IPS-18a (cell line): ENCODE measurements at regions not wholly inside any gene's neighbourhood (a gene's known extent, or its start where the extent isn't known, plus 50 kb on each side); places are given as distances from the start of the nearest gene placed in this dataset.
A peak's percentile ranks its signal among the peaks of the same experiment; 100 is the strongest.

Source experiments
- H3K27ac ChIP-seq: one replicate; pipeline ENCODE4 v1.5.1; 2013; ENCODE audit warnings: low read length
- H3K27me3 ChIP-seq: one replicate; pipeline ENCODE4 v1.6.1; 2013; ENCODE audit warnings: mild to moderate bottlenecking, low read length; ENCODE audit not compliant: control insufficient read depth, insufficient read depth
- H3K36me3 ChIP-seq: one replicate; pipeline ENCODE4 v1.6.1; 2013; ENCODE audit warnings: low read depth, low read length; ENCODE audit not compliant: control insufficient read depth
- H3K4me1 ChIP-seq: one replicate; pipeline ENCODE4 v1.6.1; 2013; ENCODE audit warnings: low read depth, low read length; ENCODE audit not compliant: control insufficient read depth
- H3K4me3 ChIP-seq: one replicate; pipeline ENCODE4 v1.5.1; 2013; ENCODE audit warnings: low read length
- H3K9ac ChIP-seq: one replicate; pipeline ENCODE4 v1.6.1; 2013; ENCODE audit warnings: mild to moderate bottlenecking, low read length, moderate library complexity
- H3K9me3 ChIP-seq: one replicate; pipeline ENCODE4 v1.6.1; 2013; ENCODE audit warnings: low read depth, low read length; ENCODE audit not compliant: control insufficient read depth

GRCh38 chr9:129356871-129357772, 179.1 kb upstream of the IER5L start:
- Histone ChIP-seq H3K4me1 (peaks cover 5% of the 10 kb centered on the region), H3K27me3 (no peaks in the 10 kb centered on the region), H3K27ac (no peak overlapping the region), H3K9me3 (no peaks in the 10 kb centered on the region), H3K36me3 (no peaks in the 10 kb centered on the region), H3K4me3 (no peak overlapping the region), H3K9ac (no peak overlapping the region)

GRCh38 chr9:129355631-129356030, 177.6 kb upstream of the IER5L start:
- no peaks in the 10 kb centered on the region for H3K27me3 ChIP-seq
- H3K4me1 ChIP-seq = peaks cover 10% of the 10 kb centered on the region
- H3K4me3 ChIP-seq = no peak overlapping the region

GRCh38 chr9:129354498-129354897, 176.4 kb upstream of the IER5L start:
- Histone ChIP-seq H3K27ac (no peak overlapping the region), H3K4me3 (no peak overlapping the region), H3K9me3 (no peaks in the 10 kb centered on the region), H3K4me1 (peaks cover 10% of the 10 kb centered on the region), H3K27me3 (no peaks in the 10 kb centered on the region), H3K9ac (no peak overlapping the region), H3K36me3 (no peaks in the 10 kb centered on the region)

More at GRCh38 chr9:129355631-129356030, 177.6 kb upstream of the IER5L start:
- no peaks in the 10 kb centered on the region for H3K36me3 ChIP-seq
- H3K27ac ChIP-seq = no peak overlapping the region
- no peaks in the 10 kb centered on the region for H3K9me3 ChIP-seq
- no peak overlapping the region for H3K9ac ChIP-seq

GRCh38 chr9:129353697-129354336, 175.8 kb upstream of the IER5L start:
- no peak overlapping the region for H3K4me3 ChIP-seq
- H3K27me3 ChIP-seq = no peaks in the 10 kb centered on the region
- H3K4me1 ChIP-seq = peaks cover 10% of the 10 kb centered on the region
- H3K27ac ChIP-seq = no peak overlapping the region
- H3K9me3 ChIP-seq = no peaks in the 10 kb centered on the region
- no peaks in the 10 kb centered on the region for H3K36me3 ChIP-seq
- H3K9ac ChIP-seq = no peak overlapping the region

- Histone ChIP-seq H3K9me3 (no peaks in the 10 kb centered on the region), H3K9ac (peak overlapping the region; percentile 71), H3K4me1 (peaks cover 10% of the 10 kb centered on the region), H3K36me3 (no peaks in the 10 kb centered on the region), H3K27me3 (no peaks in the 10 kb centered on the region), H3K27ac (peak overlapping the region; percentile 71), H3K4me3 (peak overlapping the region; percentile 70)
Observed at GRCh38 chr9:129352146-129352865, 174.2 kb upstream of the IER5L start.

GRCh38 chr9:129351642-129352145, 173.6 kb upstream of the IER5L start:
- Histone ChIP-seq H3K4me1 (peaks cover 10% of the 10 kb centered on the region), H3K27ac (peak overlapping the region; percentile 71), H3K9me3 (no peaks in the 10 kb centered on the region), H3K36me3 (no peaks in the 10 kb centered on the region), H3K9ac (peak overlapping the region; percentile 71), H3K27me3 (no peaks in the 10 kb centered on the region), H3K4me3 (peak overlapping the region; percentile 70)

GRCh38 chr9:129351058-129351641, 173.1 kb upstream of the IER5L start:
- Histone ChIP-seq H3K9me3 (no peaks in the 10 kb centered on the region), H3K4me1 (peaks cover 10% of the 10 kb centered on the region), H3K9ac (no peak overlapping the region), H3K36me3 (no peaks in the 10 kb centered on the region), H3K4me3 (peak overlapping the region; percentile 70), H3K27ac (no peak overlapping the region), H3K27me3 (no peaks in the 10 kb centered on the region)

GRCh38 chr9:129350143-129350935, 172.3 kb upstream of the IER5L start:
- Histone ChIP-seq H3K36me3 (no peaks in the 10 kb centered on the region), H3K9me3 (no peaks in the 10 kb centered on the region), H3K4me1 (peaks cover 10% of the 10 kb centered on the region), H3K27ac (no peak overlapping the region), H3K4me3 (no peak overlapping the region), H3K9ac (no peak overlapping the region), H3K27me3 (no peaks in the 10 kb centered on the region)

GRCh38 chr9:129349665-129349947, 171.5 kb upstream of the IER5L start:
- Histone ChIP-seq H3K9ac (no peak overlapping the region), H3K9me3 (no peaks in the 10 kb centered on the region), H3K36me3 (no peaks in the 10 kb centered on the region), H3K4me3 (no peak overlapping the region), H3K4me1 (peaks cover 10% of the 10 kb centered on the region), H3K27me3 (no peaks in the 10 kb centered on the region), H3K27ac (no peak overlapping the region)

- H3K9me3 ChIP-seq = no peaks in the 10 kb centered on the region
- no peak overlapping the region for H3K27ac ChIP-seq
- H3K36me3 ChIP-seq = no peaks in the 10 kb centered on the region
Observed at GRCh38 chr9:129348890-129349664, 171.0 kb upstream of the IER5L start.

More at GRCh38 chr9:129348890-129349664, 171.0 kb upstream of the IER5L start:
- H3K4me1 ChIP-seq = peaks cover 10% of the 10 kb centered on the region
- no peak overlapping the region for H3K4me3 ChIP-seq
- H3K9ac ChIP-seq = no peak overlapping the region
- H3K27me3 ChIP-seq = no peaks in the 10 kb centered on the region
